RWPE2 (cell line): ENCODE measurements at regions not wholly inside any gene's neighbourhood (a gene's known extent, or its start where the extent isn't known, plus 50 kb on each side); places are given as distances from the start of the nearest gene placed in this dataset.

Source experiments
- ATAC-seq: fragments of 200-7000 bp; cut with Tn5 transposase; 3 replicates; pipeline ENCODE4 v1.9.1; 2021; ENCODE audit warnings: low read depth
- DNase-seq: peaks from one replicate; pipeline ENCODE4 v3.0.0-alpha.2; 2020; ENCODE audit warnings: low spot score
- H3K27ac ChIP-seq: fragments of 450-650 bp; 2 replicates; pipeline ENCODE4 v1.5.1; 2017; ENCODE audit warnings: mild to moderate bottlenecking; ENCODE audit not compliant: poor library complexity, severe bottlenecking
- H3K27me3 ChIP-seq: fragments of 250-450 bp; sonication (Bioruptor Pico); 2 replicates; pipeline ENCODE4 v1.5.1; 2021; ENCODE audit warnings: mild to moderate bottlenecking, moderate library complexity; ENCODE audit not compliant: insufficient read depth, poor library complexity, severe bottlenecking
- H3K36me3 ChIP-seq: fragments of 250-450 bp; sonication (Bioruptor Pico); 2 replicates; pipeline ENCODE4 v1.5.1; 2020; ENCODE audit warnings: low read depth, mild to moderate bottlenecking, moderate library complexity
- H3K4me1 ChIP-seq: fragments of 250-450 bp; sonication (Bioruptor Pico); 2 replicates; pipeline ENCODE4 v1.5.1; 2021; ENCODE audit warnings: mild to moderate bottlenecking, moderate library complexity; ENCODE audit not compliant: insufficient read depth, poor library complexity, severe bottlenecking
- H3K4me3 ChIP-seq: fragments of 250-450 bp; sonication (Bioruptor Pico); 2 replicates; pipeline ENCODE4 v1.5.1; 2021; ENCODE audit warnings: mild to moderate bottlenecking, moderate library complexity; ENCODE audit not compliant: severe bottlenecking
- H3K9me3 ChIP-seq: fragments of 250-450 bp; sonication (Bioruptor Pico); 2 replicates; pipeline ENCODE4 v1.5.1; 2021; ENCODE audit warnings: mild to moderate bottlenecking, moderate library complexity; ENCODE audit not compliant: severe bottlenecking
- CTCF ChIP-seq: fragments of 450-650 bp; IDR thresholded peaks from one replicate; pipeline ENCODE4 v1.5.1; 2017; ENCODE audit warnings: mild to moderate bottlenecking, moderate library complexity; ENCODE audit not compliant: poor library complexity, severe bottlenecking

- H3K27ac ChIP-seq: no peak overlapping the region
- no peaks in the 10 kb centered on the region for H3K4me1 ChIP-seq
- H3K27me3 ChIP-seq: no peaks in the 10 kb centered on the region
- no peaks in the 10 kb centered on the region for H3K36me3 ChIP-seq
- no peaks in the 10 kb centered on the region for H3K9me3 ChIP-seq
- DNase-seq (no peak), ATAC-seq (no peak)
- no peak overlapping the region for H3K4me3 ChIP-seq
- TF ChIP-seq CTCF: no peak
These were observed 835.0 kb upstream of the ADGRL3 start for GRCh38 chr4:60365176-60365575.

- Histone ChIP-seq H3K27me3 (no peaks in the 10 kb centered on the region), H3K9me3 (no peaks in the 10 kb centered on the region), H3K36me3 (no peaks in the 10 kb centered on the region), H3K4me1 (no peaks in the 10 kb centered on the region), H3K27ac (no peak overlapping the region), H3K4me3 (no peak overlapping the region)
- TF ChIP-seq CTCF: no peak
- ATAC-seq: no peak
- DNase-seq: no peak
These were observed 833.5 kb upstream of the ADGRL3 start for GRCh38 chr4:60366661-60367060.

GRCh38 chr4:60368986-60369385, 831.1 kb upstream of the ADGRL3 start:
- no peak for DNase-seq
- Histone ChIP-seq H3K36me3 (no peaks in the 10 kb centered on the region), H3K9me3 (no peaks in the 10 kb centered on the region), H3K27me3 (no peaks in the 10 kb centered on the region), H3K4me1 (no peaks in the 10 kb centered on the region), H3K4me3 (no peak overlapping the region), H3K27ac (no peak overlapping the region)
- ATAC-seq: no peak
- TF ChIP-seq CTCF: no peak

GRCh38 chr4:60378010-60378409, 822.1 kb upstream of the ADGRL3 start:
- Histone ChIP-seq H3K9me3 (no peaks in the 10 kb centered on the region), H3K4me1 (no peaks in the 10 kb centered on the region), H3K4me3 (no peak overlapping the region), H3K27ac (no peak overlapping the region), H3K36me3 (no peaks in the 10 kb centered on the region), H3K27me3 (no peaks in the 10 kb centered on the region)
- no peak for TF ChIP-seq CTCF
- DNase-seq: no peak
- ATAC-seq: no peak

- no peak overlapping the region for H3K27ac ChIP-seq
- H3K4me1 ChIP-seq: no peaks in the 10 kb centered on the region
- H3K27me3 ChIP-seq: no peaks in the 10 kb centered on the region
- DNase-seq (no peak), ATAC-seq (no peak)
- H3K4me3 ChIP-seq: no peak overlapping the region
- no peaks in the 10 kb centered on the region for H3K36me3 ChIP-seq
- TF ChIP-seq CTCF: no peak
- no peaks in the 10 kb centered on the region for H3K9me3 ChIP-seq
These were observed 815.6 kb upstream of the ADGRL3 start for GRCh38 chr4:60384516-60384915.
